Activated T-cell treated with anti-CD3 and anti-CD28 coated beads for 24 hours (primary cell): ENCODE measurements at regions not wholly inside any gene's neighbourhood (a gene's known extent, or its start where the extent isn't known, plus 50 kb on each side); places are given as distances from the start of the nearest gene placed in this dataset.
"Not testable (repeated sequence)": the region's sequence is repeated elsewhere in the genome, so short reads cannot be mapped to it uniquely, and the experiment has no call there.

Experiments
- DNase-seq: peaks from one replicate; pipeline ENCODE4 v3.0.0-alpha.2; 2020; ENCODE audit warnings: low read depth

GRCh38 chr14:71165121-71166031 lies 258.1 kb downstream of the PCNX1 start:
- no peak for DNase-seq

GRCh38 chr14:71166180-71166837 lies 259.1 kb downstream of the PCNX1 start:
- no peak for DNase-seq

GRCh38 chr14:71167325-71167950 lies 260.2 kb downstream of the PCNX1 start:
- not testable (repeated sequence) for DNase-seq

- DNase-seq: not testable (repeated sequence)
Measured at GRCh38 chr14:71168161-71168560, 260.9 kb downstream of the PCNX1 start.

GRCh38 chr14:71168564-71169427 lies 261.5 kb downstream of the PCNX1 start:
- DNase-seq: no peak

GRCh38 chr14:71169861-71170260 lies 262.6 kb downstream of the PCNX1 start:
- DNase-seq: no peak

- no peak for DNase-seq
Measured at GRCh38 chr14:71175491-71175890, 268.2 kb downstream of the PCNX1 start.

- no peak for DNase-seq
Measured at GRCh38 chr14:71179066-71179465, 271.8 kb downstream of the PCNX1 start.

GRCh38 chr14:71180397-71180796 lies 273.1 kb downstream of the PCNX1 start:
- no peak for DNase-seq

GRCh38 chr14:71181215-71182003 lies 274.1 kb downstream of the PCNX1 start:
- no peak for DNase-seq

GRCh38 chr14:71183876-71184689 lies 276.8 kb downstream of the PCNX1 start:
- DNase-seq: no peak

- no peak for DNase-seq
Measured at GRCh38 chr14:71185637-71186036, 278.4 kb downstream of the PCNX1 start.

GRCh38 chr14:71187633-71188356 lies 280.5 kb downstream of the PCNX1 start:
- no peak for DNase-seq

- no peak for DNase-seq
Measured at GRCh38 chr14:71190770-71191374, 283.6 kb downstream of the PCNX1 start.

GRCh38 chr14:71193663-71194062 lies 286.4 kb downstream of the PCNX1 start:
- DNase-seq: no peak

- no peak for DNase-seq
Measured at GRCh38 chr14:71194251-71194650, 287.0 kb downstream of the PCNX1 start.

- DNase-seq: no peak
Measured at GRCh38 chr14:71196921-71197320, 289.7 kb downstream of the PCNX1 start.

- DNase-seq: no peak
Measured at GRCh38 chr14:71198687-71199086, 291.4 kb downstream of the PCNX1 start.

GRCh38 chr14:71201840-71202239 lies 294.6 kb downstream of the PCNX1 start:
- DNase-seq: no peak
